ENCODE measurements at regions not wholly inside any gene's neighbourhood (a gene's known extent, or its start where the extent isn't known, plus 50 kb on each side); places are given as distances from the start of the nearest gene placed in this dataset.

DNA sequence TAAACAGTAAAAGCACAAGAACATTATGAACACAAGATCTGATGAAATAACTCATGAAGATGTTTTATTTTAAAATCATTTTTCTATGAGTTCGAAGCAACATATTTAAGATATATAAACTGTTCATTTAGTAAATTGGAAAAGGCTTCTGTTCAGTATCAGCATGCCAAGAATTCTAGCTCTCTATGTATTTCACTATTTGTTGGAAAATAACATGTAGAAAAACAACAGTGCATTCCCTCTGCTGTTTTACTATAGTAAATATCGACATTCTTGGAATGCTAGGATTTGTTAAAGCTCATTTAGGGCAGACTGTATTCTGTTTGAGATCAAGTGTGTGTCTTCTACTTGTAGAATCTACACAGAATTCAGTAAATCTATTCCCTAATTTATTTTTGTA lies 750.2 kb downstream of the CCDC85A start:
- TF ChIP-seq, protein P1, sequence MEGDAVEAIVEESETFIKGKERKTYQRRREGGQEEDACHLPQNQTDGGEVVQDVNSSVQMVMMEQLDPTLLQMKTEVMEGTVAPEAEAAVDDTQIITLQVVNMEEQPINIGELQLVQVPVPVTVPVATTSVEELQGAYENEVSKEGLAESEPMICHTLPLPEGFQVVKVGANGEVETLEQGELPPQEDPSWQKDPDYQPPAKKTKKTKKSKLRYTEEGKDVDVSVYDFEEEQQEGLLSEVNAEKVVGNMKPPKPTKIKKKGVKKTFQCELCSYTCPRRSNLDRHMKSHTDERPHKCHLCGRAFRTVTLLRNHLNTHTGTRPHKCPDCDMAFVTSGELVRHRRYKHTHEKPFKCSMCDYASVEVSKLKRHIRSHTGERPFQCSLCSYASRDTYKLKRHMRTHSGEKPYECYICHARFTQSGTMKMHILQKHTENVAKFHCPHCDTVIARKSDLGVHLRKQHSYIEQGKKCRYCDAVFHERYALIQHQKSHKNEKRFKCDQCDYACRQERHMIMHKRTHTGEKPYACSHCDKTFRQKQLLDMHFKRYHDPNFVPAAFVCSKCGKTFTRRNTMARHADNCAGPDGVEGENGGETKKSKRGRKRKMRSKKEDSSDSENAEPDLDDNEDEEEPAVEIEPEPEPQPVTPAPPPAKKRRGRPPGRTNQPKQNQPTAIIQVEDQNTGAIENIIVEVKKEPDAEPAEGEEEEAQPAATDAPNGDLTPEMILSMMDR (IDR thresholded peaks at IDR 0.05; ENCODE audit: control insufficient read depth, insufficient read depth, low read depth, low read length, missing control alignments) = no peak
- no peak for DNase-seq (ENCODE audit: low read depth)
- no peak overlapping the region for H3K4me3 ChIP-seq (ENCODE audit: control insufficient read depth, low read depth, low read length)

DNA sequence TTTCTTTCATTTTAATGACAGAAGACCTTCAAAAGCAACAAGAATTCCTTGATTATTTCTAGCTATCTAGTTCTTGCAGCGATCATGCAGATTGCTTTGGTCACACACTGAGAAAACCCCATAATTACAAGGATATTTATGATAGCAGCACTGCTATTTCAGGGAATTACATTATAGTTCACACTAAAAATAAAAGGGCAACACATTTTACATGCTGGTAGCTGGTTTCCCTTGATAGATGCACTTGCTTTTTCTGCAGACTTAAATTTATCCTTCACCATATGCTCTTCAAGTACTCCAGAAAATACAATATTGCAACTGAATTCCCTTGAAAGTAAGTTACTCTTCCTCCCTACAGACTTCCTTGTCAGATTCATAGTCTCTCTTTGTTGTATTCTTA lies 751.1 kb downstream of the CCDC85A start:
- TF ChIP-seq, protein P1 (IDR thresholded peaks at IDR 0.05; ENCODE audit: control insufficient read depth, insufficient read depth, low read depth, low read length, missing control alignments) = no peak
- DNase-seq (ENCODE audit: low read depth) = no peak
- H3K4me3 ChIP-seq (ENCODE audit: control insufficient read depth, low read depth, low read length) = no peak overlapping the region

DNA sequence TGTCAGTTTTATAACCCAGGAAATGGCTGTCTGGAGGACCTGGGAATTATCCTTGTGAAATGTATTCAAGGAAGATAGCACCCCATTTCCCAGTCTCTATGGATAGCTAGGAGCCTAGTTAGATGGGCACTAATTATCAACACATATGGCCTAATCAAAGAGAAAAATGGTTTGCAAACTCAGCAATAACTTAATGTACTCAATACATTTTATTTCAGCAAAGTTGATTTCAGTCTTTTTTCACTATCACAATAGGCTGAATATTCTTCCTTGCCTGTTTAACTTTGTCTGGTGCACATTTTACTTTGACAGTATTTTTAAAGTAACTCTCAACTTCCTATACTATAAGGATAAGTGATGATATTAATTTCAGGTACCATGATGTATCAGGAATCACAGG lies 756.3 kb downstream of the CCDC85A start:
- H3K4me3 ChIP-seq (ENCODE audit: control insufficient read depth, low read depth, low read length) = no peak overlapping the region
- no peak for DNase-seq (ENCODE audit: low read depth)
- TF ChIP-seq, protein P1 (IDR thresholded peaks at IDR 0.05; ENCODE audit: control insufficient read depth, insufficient read depth, low read depth, low read length, missing control alignments) = no peak

DNA sequence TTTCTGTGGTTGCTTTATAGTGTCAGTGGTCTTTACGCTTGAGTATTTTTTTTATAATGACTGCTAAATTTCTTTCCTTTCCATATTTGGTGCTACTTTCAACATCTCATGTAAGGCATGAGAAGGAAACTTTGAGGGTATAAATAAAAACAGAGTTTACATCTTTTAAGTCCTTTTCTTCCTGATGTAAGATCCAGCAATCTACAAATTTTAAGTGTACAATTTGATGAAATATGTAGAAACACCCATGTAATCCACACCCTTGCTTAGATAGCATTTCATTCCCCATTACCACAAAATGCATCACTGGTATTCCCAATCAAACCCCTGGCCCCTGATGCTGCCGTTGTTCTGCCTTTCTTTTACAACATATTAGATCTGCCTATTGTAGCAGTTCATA lies 769.1 kb downstream of the CCDC85A start:
- TF ChIP-seq, protein P1 (IDR thresholded peaks at IDR 0.05; ENCODE audit: control insufficient read depth, insufficient read depth, low read depth, low read length, missing control alignments) = no peak
- no peak overlapping the region for H3K4me3 ChIP-seq (ENCODE audit: control insufficient read depth, low read depth, low read length)

DNA sequence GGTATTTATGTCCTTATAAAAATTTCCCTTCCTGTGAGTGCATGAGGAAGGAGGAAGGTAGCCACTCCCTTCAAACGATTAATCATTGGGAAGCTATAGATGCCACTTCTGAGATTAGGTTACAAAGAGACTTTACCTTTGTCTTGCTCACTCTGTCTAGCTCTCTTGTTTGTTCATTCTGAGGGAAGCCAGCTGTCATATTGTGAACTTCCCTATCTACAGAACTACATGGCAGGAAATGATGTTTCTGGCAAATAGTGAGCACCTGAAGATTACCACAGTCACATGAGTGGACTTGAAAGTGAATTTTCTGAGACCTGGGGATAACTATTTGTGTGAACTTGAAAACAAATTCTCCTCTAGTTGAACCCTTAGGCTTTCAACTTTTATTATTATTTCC lies 776.8 kb downstream of the CCDC85A start:
- TF ChIP-seq, protein P1 (IDR thresholded peaks at IDR 0.05; ENCODE audit: control insufficient read depth, insufficient read depth, low read depth, low read length, missing control alignments) = no peak
- no peak for DNase-seq (ENCODE audit: low read depth)
- H3K4me3 ChIP-seq (ENCODE audit: control insufficient read depth, low read depth, low read length) = no peak overlapping the region

More for the DNA sequence above, 769.1 kb downstream of the CCDC85A start:
- no peak for DNase-seq (ENCODE audit: low read depth)

DNA sequence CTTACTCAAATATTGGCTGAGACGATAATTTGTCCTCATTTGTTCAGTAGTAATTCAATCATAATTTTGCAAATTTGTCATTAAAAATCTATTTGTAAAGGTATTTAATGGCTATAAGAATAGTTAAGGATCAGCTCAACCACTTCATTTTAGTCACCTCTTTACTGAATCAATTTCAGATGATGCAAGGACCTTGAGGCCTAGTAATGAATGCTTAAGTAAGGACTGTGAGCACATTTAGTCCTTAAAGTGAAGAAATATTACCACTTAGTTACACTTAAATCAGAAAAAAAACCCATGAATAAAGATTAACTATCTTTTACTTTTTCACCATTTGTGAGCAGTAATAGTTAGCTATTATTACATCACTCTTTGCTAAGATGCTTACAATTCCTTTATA lies 778.9 kb downstream of the CCDC85A start:
- TF ChIP-seq, protein P1 (IDR thresholded peaks at IDR 0.05; ENCODE audit: control insufficient read depth, insufficient read depth, low read depth, low read length, missing control alignments) = no peak
- no peak overlapping the region for H3K4me3 ChIP-seq (ENCODE audit: control insufficient read depth, low read depth, low read length)

DNA sequence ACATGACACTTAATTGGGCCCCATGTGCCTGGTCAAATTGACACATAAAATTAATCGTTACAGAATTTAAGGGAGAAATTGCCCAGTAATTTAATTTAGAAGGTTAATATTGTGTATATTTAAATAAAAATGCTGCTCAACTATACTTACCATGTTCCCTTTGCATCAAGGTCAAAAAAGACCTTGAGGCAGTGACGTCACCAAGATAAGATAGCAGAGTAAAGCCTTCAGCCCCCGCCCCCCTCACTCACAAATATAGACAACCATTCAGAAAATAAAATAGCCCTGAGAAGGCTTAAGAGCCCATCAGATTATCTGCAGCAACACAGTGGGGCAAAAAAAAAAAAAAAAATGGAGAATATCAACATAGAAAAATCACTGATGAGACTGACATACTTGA lies 785.7 kb downstream of the CCDC85A start:
- TF ChIP-seq, protein P1 (IDR thresholded peaks at IDR 0.05; ENCODE audit: control insufficient read depth, insufficient read depth, low read depth, low read length, missing control alignments) = no peak
- H3K4me3 ChIP-seq (ENCODE audit: control insufficient read depth, low read depth, low read length) = no peak overlapping the region
- no peak for DNase-seq (ENCODE audit: low read depth)

More for the DNA sequence above, 778.9 kb downstream of the CCDC85A start:
- no peak for DNase-seq (ENCODE audit: low read depth)

Measured in AG09309 (cell line).